Spleen (tissue), 11 donors: ENCODE measurements at regions not wholly inside any gene's neighbourhood (a gene's known extent, or its start where the extent isn't known, plus 50 kb on each side); places are given as distances from the start of the nearest gene placed in this dataset.

Source experiments
- DNase-seq: peaks from one replicate; pipeline ENCODE4 v3.0.0-alpha.2; 2020
- H3K27ac ChIP-seq, 8 donors: fragments of 200-600 bp; sonication (generic) in 7 of 8; 1 replicate in 4 of 8; 2 replicates in 4 of 8; pipeline versions ENCODE4 v1.5.0 to v1.8.0; 2016 to 2021; ENCODE audit warnings: inconsistent platforms in 4 of 8, mild to moderate bottlenecking in 4 of 8, moderate library complexity in 1 of 8
- H3K27me3 ChIP-seq, 7 donors: fragments of 200-600 bp; sonication (generic) in 6 of 7; replicated peaks in 1 of 7; 1 replicate in 4 of 7; 2 replicates in 3 of 7; pipeline versions ENCODE4 v1.5.0 to v1.8.0; 2016 to 2021; ENCODE audit warnings: inconsistent platforms in 3 of 7, mild to moderate bottlenecking in 1 of 7
- H3K36me3 ChIP-seq, 6 donors: fragments of 200-600 bp; sonication (generic) in 5 of 6; 1 replicate in 4 of 6; 2 replicates in 2 of 6; pipeline versions ENCODE4 v1.5.0 to v1.8.0; 2016 to 2021; ENCODE audit warnings: inconsistent platforms in 2 of 6
- H3K4me1 ChIP-seq, 6 donors: fragments of 200-600 bp; sonication (generic) in 5 of 6; 1 replicate in 3 of 6; 2 replicates in 3 of 6; pipeline versions ENCODE4 v1.5.0 to v1.8.0; 2016 to 2021; ENCODE audit warnings: inconsistent platforms in 3 of 6
- H3K4me3 ChIP-seq, 8 donors: fragments of 200-600 bp; sonication (generic) in 7 of 8; 1 replicate in 4 of 8; 2 replicates in 4 of 8; pipeline versions ENCODE4 v1.5.0 to v1.8.0; 2016 to 2021; ENCODE audit warnings: inconsistent platforms in 4 of 8, mild to moderate bottlenecking in 4 of 8, moderate library complexity in 2 of 8
- H3K9me3 ChIP-seq, 8 donors: fragments of 200-600 bp; sonication (generic) in 7 of 8; 1 replicate in 4 of 8; 2 replicates in 4 of 8; pipeline versions ENCODE4 v1.5.0 to v1.8.0; 2016 to 2021; ENCODE audit warnings: inconsistent platforms in 4 of 8
- POLR2A ChIP-seq, 3 donors: fragments of 450-650 bp; IDR thresholded peaks; one replicate each; pipeline ENCODE4 v1.5.1; 2017; ENCODE audit warnings: antibody characterized with exemption in 3 of 3, mild to moderate bottlenecking in 1 of 3
- POLR2AphosphoS5 ChIP-seq, 3 donors: sonication (generic); formaldehyde crosslinking; IDR thresholded peaks; one replicate each; pipeline ENCODE4 v1.5.1; 2017; ENCODE audit warnings: antibody characterized with exemption in 3 of 3
- WGBS, 5 donors: extraction: QIAGEN DNeasy Blood & Tissue Kit in 3 of 5; methylation state at CpG; one replicate each; pipeline versions ENCODE4 v1.1.5 to v1.1.7; 2013 to 2018; 5-methylcytosine and 5-hydroxymethylcytosine counted together
- intact Hi-C: fragments of 100-400 bp; cut with DNase I; formaldehyde crosslinking; loops from one replicate; pipeline ENCODE4 v1.15.0; 2023; ENCODE audit warnings: low total_unique reads
- TF ChIP-seq, protein P1 (sequence below), 11 experiments: fragments of 200-600 bp in 7 of 11; fragments of 450-650 bp in 4 of 11; sonication (generic) in 4 of 11; IDR thresholded peaks in 8 of 11; conservative IDR thresholded peaks in 3 of 11; 1 replicate in 7 of 11; 2 replicates in 4 of 11; pipeline versions ENCODE4 v1.4.0 to v1.8.0; 2016 to 2021; ENCODE audit warnings: antibody characterized with exemption in 11 of 11, inconsistent platforms in 4 of 11, mild to moderate bottlenecking in 1 of 11
- donor health status: healthy with polysubstance abuse.
- donor health status: DM: no; HTN: no; CAD: no; lungs with moderate emphysema.
- donor health status: DM: no; HTN: no; CAD: no.
- donor health status: Bipolar disorder and iron deficiency.
- donor health status: healthy.
- donor health status: DM: no; HTN: no; CAD: no.
- donor health status: DM: yes; HTN: yes; CAD: no.

DNA sequence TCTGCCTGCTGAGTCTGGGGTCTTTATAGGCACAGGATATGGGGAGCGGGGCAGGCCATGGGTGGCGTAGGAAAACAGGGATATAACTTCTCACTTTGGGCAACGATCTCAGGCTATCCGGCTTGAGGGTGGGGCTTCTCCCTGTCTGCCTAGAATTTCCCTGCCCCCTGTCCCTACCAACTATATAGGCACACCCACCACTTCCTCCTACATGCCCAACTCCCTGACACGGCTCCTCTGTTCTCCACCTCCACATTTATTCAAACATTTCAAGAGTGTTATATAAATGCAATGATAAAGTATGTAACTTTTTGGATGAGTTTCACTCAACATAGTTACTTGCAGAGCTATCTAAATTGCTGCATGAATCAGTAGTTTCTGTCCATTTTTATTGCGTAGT lies 363.2 kb upstream of the RORB start:
- no peaks in the 10 kb centered on the region for H3K36me3 ChIP-seq
- H3K4me3 ChIP-seq = no peak overlapping the region
- TF ChIP-seq POLR2A (IDR thresholded peaks at IDR 0.05) (no peak), POLR2AphosphoS5 (IDR thresholded peaks at IDR 0.05) (no peak)
- H3K27me3 ChIP-seq = no peaks in the 10 kb centered on the region
- H3K27ac ChIP-seq = no peak overlapping the region
- H3K4me1 ChIP-seq = no peaks in the 10 kb centered on the region
- intact Hi-C loops = no loop called here
- DNase-seq = no peak
- no peaks in the 10 kb centered on the region for H3K9me3 ChIP-seq
- WGBS, 5 donors = 86 to 93% (median 91%) methylated on average over 6 of the region's 6 CpGs

DNA sequence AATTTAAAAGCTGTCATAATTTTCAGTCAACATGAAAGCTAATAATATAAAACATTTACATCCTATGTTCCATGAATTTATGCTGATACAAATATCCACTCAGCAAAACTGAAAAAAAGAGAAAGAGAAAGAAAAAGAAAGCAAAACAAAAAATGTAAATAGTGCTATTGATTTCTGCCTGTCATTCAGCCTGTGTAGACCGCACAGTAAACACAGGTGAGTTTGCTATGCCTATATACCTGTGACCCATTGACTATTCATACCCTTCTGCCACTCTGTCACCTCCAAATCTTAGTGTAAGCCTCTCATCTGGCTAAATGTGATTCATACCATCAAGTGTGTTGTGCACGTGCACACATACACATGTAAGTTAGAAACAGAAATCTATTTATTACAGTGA lies 359.0 kb upstream of the RORB start:
- Histone ChIP-seq H3K4me3 (no peak overlapping the region), H3K27me3 (no peaks in the 10 kb centered on the region), H3K9me3 (peaks cover 0 to 16% (median 0%) of the 10 kb centered on the region in 8 donors), H3K36me3 (no peaks in the 10 kb centered on the region), H3K27ac (no peak overlapping the region), H3K4me1 (no peaks in the 10 kb centered on the region)
- 81 to 91% (median 86%) methylated on average over 2 of the region's 2 CpGs for WGBS, 5 donors
- no peak for TF ChIP-seq POLR2A (IDR thresholded peaks at IDR 0.05)
- no peak for TF ChIP-seq POLR2AphosphoS5 (IDR thresholded peaks at IDR 0.05)
- TF ChIP-seq, protein P1, sequence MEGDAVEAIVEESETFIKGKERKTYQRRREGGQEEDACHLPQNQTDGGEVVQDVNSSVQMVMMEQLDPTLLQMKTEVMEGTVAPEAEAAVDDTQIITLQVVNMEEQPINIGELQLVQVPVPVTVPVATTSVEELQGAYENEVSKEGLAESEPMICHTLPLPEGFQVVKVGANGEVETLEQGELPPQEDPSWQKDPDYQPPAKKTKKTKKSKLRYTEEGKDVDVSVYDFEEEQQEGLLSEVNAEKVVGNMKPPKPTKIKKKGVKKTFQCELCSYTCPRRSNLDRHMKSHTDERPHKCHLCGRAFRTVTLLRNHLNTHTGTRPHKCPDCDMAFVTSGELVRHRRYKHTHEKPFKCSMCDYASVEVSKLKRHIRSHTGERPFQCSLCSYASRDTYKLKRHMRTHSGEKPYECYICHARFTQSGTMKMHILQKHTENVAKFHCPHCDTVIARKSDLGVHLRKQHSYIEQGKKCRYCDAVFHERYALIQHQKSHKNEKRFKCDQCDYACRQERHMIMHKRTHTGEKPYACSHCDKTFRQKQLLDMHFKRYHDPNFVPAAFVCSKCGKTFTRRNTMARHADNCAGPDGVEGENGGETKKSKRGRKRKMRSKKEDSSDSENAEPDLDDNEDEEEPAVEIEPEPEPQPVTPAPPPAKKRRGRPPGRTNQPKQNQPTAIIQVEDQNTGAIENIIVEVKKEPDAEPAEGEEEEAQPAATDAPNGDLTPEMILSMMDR (IDR thresholded peaks at IDR 0.05 in 8 of 11, conservative IDR thresholded peaks at IDR 0.05 in 3 of 11) = no peak
- intact Hi-C loops = no loop called here
- no peak for DNase-seq

DNA sequence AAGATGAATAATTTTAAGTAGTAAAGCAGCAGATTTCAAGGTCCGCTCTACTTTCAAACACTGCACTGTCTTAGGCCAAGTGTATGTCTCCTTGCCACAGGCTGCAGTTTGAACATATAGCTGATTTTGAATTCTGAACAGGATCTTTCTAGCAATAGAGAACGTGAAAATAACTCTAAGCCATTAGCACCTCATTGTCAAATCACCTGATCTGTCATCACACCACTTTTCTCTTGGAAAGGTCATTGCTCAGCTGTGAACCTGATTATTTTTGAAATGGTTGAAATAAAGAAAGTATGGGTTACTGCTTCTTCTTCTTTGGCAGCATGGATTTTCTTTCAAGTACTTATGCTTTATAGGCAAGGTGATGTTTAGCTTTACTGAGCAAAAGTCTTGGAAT lies 357.0 kb upstream of the RORB start:
- Histone ChIP-seq H3K27me3 (no peaks in the 10 kb centered on the region), H3K9me3 (peaks cover 0 to 16% (median 0%) of the 10 kb centered on the region in 8 donors), H3K27ac (no peak overlapping the region), H3K4me3 (no peak overlapping the region), H3K36me3 (no peaks in the 10 kb centered on the region), H3K4me1 (no peaks in the 10 kb centered on the region)
- TF ChIP-seq, protein P1 (IDR thresholded peaks at IDR 0.05 in 8 of 11, conservative IDR thresholded peaks at IDR 0.05 in 3 of 11) = no peak
- TF ChIP-seq POLR2A (IDR thresholded peaks at IDR 0.05) (no peak), POLR2AphosphoS5 (IDR thresholded peaks at IDR 0.05) (no peak)
- intact Hi-C loops = no loop called here
- DNase-seq = no peak
- WGBS, 5 donors = 56 to 73% (median 70%) methylated on average over 2 of the region's 2 CpGs

DNA sequence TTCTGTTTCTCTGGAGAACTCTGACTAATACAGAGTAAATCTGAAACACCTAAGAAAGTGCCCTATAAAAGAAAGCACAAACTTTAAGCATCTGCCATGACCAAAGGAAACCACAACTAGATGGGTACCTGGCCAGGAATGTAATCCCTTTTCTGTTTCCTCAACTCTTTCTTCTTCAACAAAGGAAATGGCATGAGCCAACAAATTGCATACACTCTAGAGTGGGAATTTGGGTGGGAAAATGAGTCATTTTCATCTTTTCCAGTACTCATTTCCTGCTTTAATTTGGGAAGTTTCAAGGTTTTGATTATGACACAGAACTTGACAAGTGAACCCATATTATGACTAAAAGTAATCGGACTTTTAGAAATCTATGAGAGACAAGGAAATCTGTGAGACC lies 349.2 kb upstream of the RORB start:
- WGBS, 5 donors = 77 to 93% (median 86%) methylated on average over 1 of the region's 1 CpG
- intact Hi-C loops = no loop called here

More for the DNA sequence above, 349.2 kb upstream of the RORB start:
- no peaks in the 10 kb centered on the region for H3K27me3 ChIP-seq
- no peak for DNase-seq
- peaks cover 0 to 4% (median 0%) of the 10 kb centered on the region in 8 donors for H3K9me3 ChIP-seq
- TF ChIP-seq POLR2AphosphoS5 (IDR thresholded peaks at IDR 0.05) = no peak
- TF ChIP-seq, protein P1 (IDR thresholded peaks at IDR 0.05 in 8 of 11, conservative IDR thresholded peaks at IDR 0.05 in 3 of 11) = no peak
- TF ChIP-seq POLR2A (IDR thresholded peaks at IDR 0.05) = no peak
- H3K36me3 ChIP-seq = no peaks in the 10 kb centered on the region
- no peak overlapping the region for H3K27ac ChIP-seq
- no peak overlapping the region for H3K4me3 ChIP-seq
- H3K4me1 ChIP-seq = no peaks in the 10 kb centered on the region
